EL (cell line): ENCODE measurements at regions not wholly inside any gene's neighbourhood (a gene's known extent, or its start where the extent isn't known, plus 50 kb on each side); places are given as distances from the start of the nearest gene placed in this dataset.
"Not testable (repeated sequence)": the region's sequence is repeated elsewhere in the genome, so short reads cannot be mapped to it uniquely, and the experiment has no call there.

Experiments used
- DNase-seq: peaks from one replicate; pipeline ENCODE4 v3.0.0-alpha.2; 2016

- DNase-seq: no peak
Observed at GRCh38 chr21:23127973-23128372, 2129.8 kb downstream of the NCAM2 start.

DNA sequence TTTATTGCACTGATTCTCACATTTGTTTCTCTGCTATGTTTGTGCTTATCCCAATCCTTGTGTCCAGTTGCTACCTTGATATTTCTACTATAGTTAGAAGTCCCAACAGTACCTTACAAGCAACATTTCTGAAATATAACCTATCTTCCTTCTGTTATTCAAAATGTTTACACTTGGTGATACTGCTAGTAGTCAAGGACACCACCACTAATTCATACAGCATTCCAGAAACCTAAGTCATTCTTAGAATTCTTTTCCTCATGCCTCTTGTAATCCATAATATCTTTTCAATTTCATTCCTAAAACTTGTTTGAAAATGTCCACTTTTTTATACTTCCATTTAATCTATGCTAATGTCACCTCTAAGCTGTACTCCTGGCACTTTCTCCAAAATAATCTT lies 2132.1 kb downstream of the NCAM2 start:
- no peak for DNase-seq

- DNase-seq: no peak
Observed at GRCh38 chr21:23131177-23131576, 2133.0 kb downstream of the NCAM2 start.

GRCh38 chr21:23138797-23139196 lies 2140.6 kb downstream of the NCAM2 start:
- no peak for DNase-seq

- DNase-seq: no peak
Observed at GRCh38 chr21:23152130-23152529, 2153.9 kb downstream of the NCAM2 start.

DNA sequence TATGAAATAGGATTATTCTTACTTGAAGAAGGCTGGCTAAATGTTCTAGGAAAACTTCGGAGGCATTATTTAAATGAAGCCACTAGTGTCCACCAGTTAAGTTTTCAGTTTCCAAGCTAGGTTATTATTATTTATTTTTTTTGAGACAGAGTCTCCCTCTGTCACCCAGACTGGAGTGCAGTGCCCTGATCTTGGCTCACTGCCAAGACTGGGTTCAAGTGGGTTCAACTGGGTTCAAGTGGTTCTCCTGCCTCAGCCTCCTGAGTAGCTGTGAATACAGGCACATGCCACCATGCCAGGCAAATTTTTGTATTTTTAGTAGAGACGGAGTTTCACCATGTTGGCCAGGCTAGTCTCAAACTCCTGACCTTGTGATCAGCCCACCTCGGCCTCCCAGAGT lies 2155.6 kb downstream of the NCAM2 start:
- DNase-seq: not testable (repeated sequence)

- no peak for DNase-seq
Observed at GRCh38 chr21:23155281-23155680, 2157.1 kb downstream of the NCAM2 start.

DNA sequence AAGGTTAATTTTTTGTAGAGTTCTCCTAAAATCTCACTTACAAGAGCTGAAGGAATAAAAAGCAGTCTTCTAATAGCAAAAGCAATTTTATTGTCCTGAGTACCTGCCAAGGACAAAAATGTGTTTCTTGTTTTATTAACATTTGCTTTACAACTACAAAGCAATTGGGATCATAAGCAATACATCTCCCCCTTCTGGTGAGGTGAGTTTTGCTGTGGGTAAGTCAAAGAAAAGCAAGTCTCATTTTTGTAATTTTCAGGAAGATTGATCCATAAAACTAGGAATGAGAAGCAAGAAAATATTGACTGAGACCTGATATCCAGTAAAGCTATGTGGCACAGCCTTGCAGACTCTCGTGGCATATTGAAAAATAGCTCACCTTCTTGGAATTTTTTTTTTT lies 2162.7 kb downstream of the NCAM2 start:
- DNase-seq: no peak

GRCh38 chr21:23162198-23162946 lies 2164.2 kb downstream of the NCAM2 start:
- DNase-seq: no peak
